ENCODE measurements at regions not wholly inside any gene's neighbourhood (a gene's known extent, or its start where the extent isn't known, plus 50 kb on each side); places are given as distances from the start of the nearest gene placed in this dataset.

DNA sequence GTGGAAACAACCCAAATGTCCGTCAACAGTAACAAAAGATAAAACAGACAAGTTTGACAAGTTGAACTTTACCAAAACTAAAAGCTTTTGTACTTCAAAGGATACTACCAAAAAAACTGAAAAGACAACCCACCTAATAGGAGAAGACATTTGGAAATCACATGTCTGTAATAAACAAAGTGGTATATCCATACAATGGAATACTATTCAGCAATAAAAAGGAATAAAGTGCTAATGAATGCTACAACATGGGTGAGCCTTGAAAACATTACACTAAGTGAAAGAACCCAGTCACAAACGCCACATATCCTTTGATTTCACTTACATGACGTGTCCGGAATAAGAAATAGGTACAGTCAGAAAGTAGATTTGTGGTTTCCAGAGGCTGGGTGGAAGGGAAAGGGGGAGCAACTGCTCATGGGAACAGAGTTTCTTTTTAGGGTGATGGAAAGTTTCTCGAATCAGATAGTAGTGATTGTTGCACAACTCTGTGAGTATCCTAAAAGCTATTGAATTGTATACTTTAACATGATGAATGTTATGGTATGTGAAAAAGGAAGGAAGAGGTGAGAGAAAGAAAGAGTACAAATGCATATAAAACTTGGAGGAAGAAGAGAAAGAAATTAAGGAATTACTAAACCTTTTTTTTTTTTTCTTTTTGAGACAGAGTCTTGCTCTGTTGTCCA is 72.7 kb upstream of the ABHD2 start:
- Histone ChIP-seq H3K79me2 (ENCODE audit: insufficient read depth, low read length) (no peaks in the 10 kb centered on the region), H3K9ac (ENCODE audit: insufficient read depth, low read depth, low read length) (no peak overlapping the region), H3K27me3 (ENCODE audit: control insufficient read depth in 1 of 2, insufficient read depth in 2 of 2, low read length in 2 of 2) (peaks cover 2 to 14% of the 10 kb centered on the region in 2 experiments; a peak in 4 of 5 replicates), H3K4me2 (ENCODE audit: low read depth, low read length) (no peak overlapping the region), H3K4me1 (ENCODE audit: insufficient read depth, low read length) (no peaks in the 10 kb centered on the region), H2AFZ (ENCODE audit: low read length) (no peak overlapping the region), H3K36me3 (replicated peaks in 1 of 2; ENCODE audit: control insufficient read depth in 1 of 2, insufficient read depth in 2 of 2, low read length in 2 of 2) (no peaks in the 10 kb centered on the region), H3K9me3 (ENCODE audit: low read length) (no peaks in the 10 kb centered on the region), H3K27ac (ENCODE audit: extremely low read length, insufficient read depth, low read length) (no peak overlapping the region), H3K4me3 (replicated peaks in 1 of 3; ENCODE audit: insufficient read depth in 1 of 3, low read depth in 2 of 3, low read length in 3 of 3) (no peak overlapping the region), H4K20me1 (ENCODE audit: insufficient read depth, low read length) (no peaks in the 10 kb centered on the region)
- FAIRE-seq: no peak
- ChIA-PET POLR2A (no interaction called here), CTCF (ENCODE audit: low intra/inter-chr PET ratio, low total read pairs) (interaction anchor here (0.7 to 3.4 kb wide), 2 partner anchors 92 to 111 kb away, joined by 3 to 25 read pairs; no protein-coding TSS in a partner anchor)
- BruUV-seq (replicated peaks): no TSS peak
- TF ChIP-seq GZF1 (CRISPR knock-in tag; IDR thresholded peaks at IDR 0.05) (no peak), TFDP2 (CRISPR knock-in tag; IDR thresholded peaks at IDR 0.05) (no peak), ZNF263 (CRISPR knock-in tag; IDR thresholded peaks at IDR 0.05) (no peak), ZBTB43 (CRISPR knock-in tag; conservative IDR thresholded peaks at IDR 0.05) (no peak), ZNF260 (CRISPR knock-in tag; IDR thresholded peaks at IDR 0.05; ENCODE audit: borderline replicate concordance, low read depth) (no peak), AKAP8 (CRISPR knock-in tag; IDR thresholded peaks at IDR 0.05) (no peak), RELA (CRISPR knock-in tag; IDR thresholded peaks at IDR 0.05) (no peak), ZBTB7A (CRISPR knock-in tag; IDR thresholded peaks at IDR 0.05) (no peak)
- 9% methylated on average over 5 of the region's 5 CpGs for WGBS (ENCODE audit: low lambda C conversion rate)
- DNase-seq (ENCODE audit: low spot score): no peak
- no peak for ATAC-seq
- intact Hi-C loops (cut with micrococcal nuclease; ENCODE audit: unreplicated experiment): no loop called here
- in situ Hi-C loops (cut with HindIII; ENCODE audit: extremely low pct_ligation_motif_present, low pct_unique_long_range_greater_than_20kb): no loop called here
